KG1 (cell line): ENCODE measurements at regions not wholly inside any gene's neighbourhood (a gene's known extent, or its start where the extent isn't known, plus 50 kb on each side); places are given as distances from the start of the nearest gene placed in this dataset.

ENCODE experiments used
- DNase-seq: peaks from one replicate; lab custom pipeline; 2025; lab: John Stamatoyannopoulos, UW

GRCh38 chr11:27771516-27771915 is 71.3 kb upstream of the BDNF start:
- DNase-seq = no peak

- DNase-seq = no peak
Measured at GRCh38 chr11:27770576-27770975, 70.3 kb upstream of the BDNF start.

DNA sequence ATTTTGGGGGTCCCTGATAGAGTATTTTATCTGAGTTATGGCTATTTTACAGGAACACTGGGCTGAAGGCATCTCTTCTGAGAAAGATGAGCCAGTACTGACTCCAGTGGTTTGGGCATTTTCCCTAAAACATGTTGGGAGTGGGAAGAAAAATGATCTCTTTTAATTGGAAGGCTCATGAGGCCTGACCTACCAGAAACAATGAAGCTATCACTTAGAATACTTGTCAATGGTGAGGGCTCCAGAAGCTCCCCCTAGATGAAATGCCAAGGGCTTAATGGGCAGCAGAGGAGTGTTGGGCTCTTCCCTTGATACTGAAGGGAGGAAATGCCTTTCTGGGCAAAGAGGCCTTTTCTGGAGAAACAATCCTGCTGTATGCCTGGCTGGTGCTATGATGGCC is 63.5 kb upstream of the BDNF start:
- no peak for DNase-seq

DNA sequence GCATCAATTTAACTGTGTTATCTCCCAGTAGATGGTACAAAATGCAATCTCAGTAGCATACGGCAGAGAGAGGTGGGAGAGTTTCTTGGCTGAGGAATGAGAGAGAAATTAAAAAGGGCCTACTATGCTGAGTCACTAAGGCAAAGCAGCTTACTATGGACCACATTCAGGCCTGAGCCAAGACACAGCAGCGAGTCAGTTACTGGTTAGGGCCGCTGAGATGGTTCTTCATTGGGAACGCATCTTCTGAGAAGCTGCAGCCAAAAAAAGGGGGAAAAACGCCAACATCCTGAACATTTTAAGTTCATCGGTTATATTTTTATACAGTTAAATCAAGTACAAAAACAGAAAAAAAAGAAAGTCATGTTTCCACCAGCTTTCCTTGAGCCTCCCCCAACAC is 61.1 kb upstream of the BDNF start:
- DNase-seq = no peak

DNA sequence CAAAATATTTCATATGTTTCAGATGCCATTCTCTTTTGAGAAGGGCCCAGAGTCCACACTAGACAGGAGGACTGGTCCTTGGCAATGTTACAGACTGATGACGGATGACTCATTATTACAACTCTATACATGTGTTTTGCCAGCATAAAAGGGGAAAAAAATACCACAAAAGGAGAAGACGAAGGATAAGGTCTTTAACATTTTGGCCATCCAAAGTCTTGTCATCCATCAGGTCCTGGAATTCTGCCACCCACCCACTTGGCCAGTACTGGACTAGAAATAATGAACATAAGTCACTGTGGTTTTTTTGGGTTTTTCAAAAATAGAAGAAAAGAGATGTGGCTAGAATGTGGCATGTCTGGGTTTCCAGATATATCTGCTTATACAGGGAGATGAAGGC is 57.7 kb upstream of the BDNF start:
- DNase-seq = no peak

DNA sequence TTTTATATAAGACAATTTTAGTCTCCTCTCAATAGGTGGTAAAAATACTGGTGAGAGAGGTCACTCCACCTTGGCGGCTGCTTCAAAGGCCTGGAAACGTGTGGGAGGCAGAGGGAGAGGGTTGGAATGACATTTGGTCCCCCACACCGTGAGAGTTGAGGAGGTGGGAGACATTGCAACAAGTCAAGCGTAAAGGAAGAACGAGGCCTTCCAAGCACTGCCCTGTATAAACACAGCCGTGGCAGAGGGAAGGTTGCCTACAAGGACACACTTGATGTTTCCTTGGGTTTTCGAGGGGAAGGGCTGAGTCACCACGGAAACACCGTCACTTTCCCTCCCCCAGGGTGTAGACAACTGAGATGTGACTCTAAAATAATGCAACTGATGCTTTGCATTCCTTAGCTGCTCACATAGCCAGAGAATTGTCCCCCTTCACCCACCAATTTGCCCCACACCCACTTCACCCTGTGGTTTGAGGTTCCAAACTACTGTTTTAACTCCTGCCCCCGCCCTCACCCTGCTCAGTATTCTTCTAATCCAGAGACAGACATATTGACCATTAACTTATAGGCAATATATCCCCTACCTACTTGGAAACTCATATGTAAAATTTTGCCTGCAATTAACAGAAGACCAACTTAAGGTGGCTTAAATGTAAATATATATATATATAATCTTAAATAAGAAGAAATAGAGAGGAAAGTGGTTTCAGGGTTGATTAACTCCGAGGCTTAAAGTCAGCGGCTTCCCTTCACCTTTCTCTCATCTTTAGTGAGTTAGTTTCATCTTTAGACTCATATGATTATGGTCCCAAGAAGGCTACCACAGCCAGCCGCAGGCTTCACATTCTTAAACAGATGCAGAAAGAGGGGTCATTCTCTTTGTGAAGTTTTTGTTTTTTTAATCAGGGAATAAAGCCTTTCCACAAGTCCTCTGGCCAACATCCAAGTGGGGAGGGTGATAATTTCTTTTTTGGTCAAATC is 54.1 kb upstream of the BDNF start:
- no peak for DNase-seq
